ENCODE measurements at regions not wholly inside any gene's neighbourhood (a gene's known extent, or its start where the extent isn't known, plus 50 kb on each side); places are given as distances from the start of the nearest gene placed in this dataset.

DNA sequence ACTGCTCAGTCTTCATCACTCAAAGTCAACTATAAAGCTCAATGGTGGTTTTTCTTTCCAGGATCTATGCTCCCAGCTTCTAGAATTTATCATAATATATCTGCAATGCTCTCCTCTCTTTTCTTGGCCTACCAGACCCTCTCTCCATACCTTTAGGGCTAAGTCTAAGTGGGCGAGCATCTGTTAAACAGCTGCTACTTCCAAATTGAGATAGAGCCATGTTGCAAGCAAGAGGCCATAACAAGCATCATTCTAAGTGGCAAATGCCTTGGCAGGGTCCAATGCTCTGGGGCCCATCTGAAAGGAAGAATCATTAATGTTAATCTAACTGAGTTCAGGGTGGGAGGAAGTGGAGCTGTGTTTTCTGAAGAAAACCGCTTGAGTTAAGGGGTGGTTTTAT, 324.0 kb downstream of the TLR4 start:
- TF ChIP-seq, protein P1, sequence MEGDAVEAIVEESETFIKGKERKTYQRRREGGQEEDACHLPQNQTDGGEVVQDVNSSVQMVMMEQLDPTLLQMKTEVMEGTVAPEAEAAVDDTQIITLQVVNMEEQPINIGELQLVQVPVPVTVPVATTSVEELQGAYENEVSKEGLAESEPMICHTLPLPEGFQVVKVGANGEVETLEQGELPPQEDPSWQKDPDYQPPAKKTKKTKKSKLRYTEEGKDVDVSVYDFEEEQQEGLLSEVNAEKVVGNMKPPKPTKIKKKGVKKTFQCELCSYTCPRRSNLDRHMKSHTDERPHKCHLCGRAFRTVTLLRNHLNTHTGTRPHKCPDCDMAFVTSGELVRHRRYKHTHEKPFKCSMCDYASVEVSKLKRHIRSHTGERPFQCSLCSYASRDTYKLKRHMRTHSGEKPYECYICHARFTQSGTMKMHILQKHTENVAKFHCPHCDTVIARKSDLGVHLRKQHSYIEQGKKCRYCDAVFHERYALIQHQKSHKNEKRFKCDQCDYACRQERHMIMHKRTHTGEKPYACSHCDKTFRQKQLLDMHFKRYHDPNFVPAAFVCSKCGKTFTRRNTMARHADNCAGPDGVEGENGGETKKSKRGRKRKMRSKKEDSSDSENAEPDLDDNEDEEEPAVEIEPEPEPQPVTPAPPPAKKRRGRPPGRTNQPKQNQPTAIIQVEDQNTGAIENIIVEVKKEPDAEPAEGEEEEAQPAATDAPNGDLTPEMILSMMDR (tag by site-specific recombination; IDR thresholded peaks at IDR 0.05), result no peak
- TF ChIP-seq ZNF416 (tag by site-specific recombination; IDR thresholded peaks at IDR 0.05), result no peak
- TF ChIP-seq ZNF24 (tag by site-specific recombination; IDR thresholded peaks at IDR 0.05), result no peak

All from HEK293 (cell line).